Keratinocyte (primary cell): ENCODE measurements at regions not wholly inside any gene's neighbourhood (a gene's known extent, or its start where the extent isn't known, plus 50 kb on each side); places are given as distances from the start of the nearest gene placed in this dataset.

Source experiments
- DNase-seq: peaks from one replicate; pipeline ENCODE4 v3.0.0-alpha.2; 2011; ENCODE audit warnings: low read depth, missing footprints, low spot score
- FAIRE-seq: peaks from 2 replicates; lab custom pipeline; 2011; peaks lifted over from hg19 to GRCh38; lab: Jason Lieb, UNC
- H2AFZ ChIP-seq: 2 replicates; pipeline ENCODE4 v1.6.0; 2012; ENCODE audit warnings: low read length, control low read depth, inconsistent platforms; ENCODE audit not compliant: control insufficient read depth
- H3K27ac ChIP-seq: 2 replicates; pipeline ENCODE4 v1.5.1; 2011; ENCODE audit warnings: low read length; ENCODE audit not compliant: control insufficient read depth, insufficient read depth
- H3K27me3 ChIP-seq: 3 replicates; pipeline ENCODE4 v1.6.0; 2011; ENCODE audit warnings: low read length; ENCODE audit not compliant: control insufficient read depth, insufficient read depth; ENCODE audit errors: extremely low read depth
- H3K36me3 ChIP-seq, 2 experiments: 2 replicates in 1 of 2; 3 replicates in 1 of 2; pipeline ENCODE4 v1.5.1; 2011; ENCODE audit warnings: low read length in 2 of 2, mild to moderate bottlenecking in 1 of 2; ENCODE audit not compliant: control insufficient read depth in 2 of 2, insufficient read depth in 2 of 2; ENCODE audit errors: extremely low read depth in 1 of 2
- H3K4me1 ChIP-seq: 3 replicates; pipeline ENCODE4 v1.5.1; 2011; ENCODE audit warnings: low read length; ENCODE audit not compliant: control insufficient read depth, insufficient read depth; ENCODE audit errors: extremely low read depth
- H3K4me2 ChIP-seq: 3 replicates; pipeline ENCODE4 v1.6.0; 2011; ENCODE audit warnings: low read depth, low read length; ENCODE audit not compliant: control insufficient read depth, insufficient read depth; ENCODE audit errors: extremely low read depth
- H3K4me3 ChIP-seq, 3 experiments: fragments of 200-600 bp in 1 of 3; sonication (generic) in 1 of 3; 2 replicates in 2 of 3; 3 replicates in 1 of 3; pipeline ENCODE4 v1.5.1; 2011 to 2016; ENCODE audit warnings: low read length in 3 of 3, mild to moderate bottlenecking in 3 of 3, control low read depth in 2 of 3, inconsistent platforms in 1 of 3, low read depth in 1 of 3, mixed read lengths in 1 of 3, mixed run types in 1 of 3, moderate library complexity in 1 of 3; ENCODE audit not compliant: control insufficient read depth in 2 of 3, insufficient read depth in 2 of 3; ENCODE audit errors: extremely low read depth in 1 of 3
- H3K79me2 ChIP-seq: 2 replicates; pipeline ENCODE4 v1.6.0; 2012; ENCODE audit warnings: low read length; ENCODE audit not compliant: control insufficient read depth, insufficient read depth
- H3K9ac ChIP-seq: 3 replicates; pipeline ENCODE4 v1.6.0; 2011; ENCODE audit warnings: low read length; ENCODE audit not compliant: control insufficient read depth, insufficient read depth; ENCODE audit errors: extremely low read depth
- H3K9me1 ChIP-seq: 3 replicates; pipeline ENCODE4 v1.6.0; 2011; ENCODE audit warnings: low read length; ENCODE audit not compliant: control insufficient read depth, insufficient read depth; ENCODE audit errors: extremely low read depth
- H3K9me3 ChIP-seq: 2 replicates; pipeline ENCODE4 v1.5.1; 2012; ENCODE audit warnings: low read depth, low read length; ENCODE audit not compliant: control insufficient read depth
- H4K20me1 ChIP-seq: 3 replicates; pipeline ENCODE4 v1.6.0; 2011; ENCODE audit warnings: low read length; ENCODE audit not compliant: control insufficient read depth, insufficient read depth; ENCODE audit errors: extremely low read depth
- CTCF ChIP-seq, 3 experiments: IDR thresholded peaks in 1 of 3; conservative IDR thresholded peaks in 1 of 3; optimal IDR thresholded peaks in 1 of 3; 2 replicates in 2 of 3; 3 replicates in 1 of 3; pipeline versions ENCODE3 to v1.5.1; 2011; ENCODE audit warnings: low read length in 3 of 3, mild to moderate bottlenecking in 3 of 3, moderate library complexity in 2 of 3, control low read depth in 1 of 3, inconsistent platforms in 1 of 3; ENCODE audit not compliant: insufficient read depth in 2 of 3; ENCODE audit errors: extremely low read depth in 1 of 3
- EZH2 ChIP-seq: IDR thresholded peaks from one replicate; pipeline ENCODE4 v1.6.1; 2012; ENCODE audit warnings: inconsistent platforms, mild to moderate bottlenecking, low read length, moderate library complexity
- dilution Hi-C: fragments of 300-500 bp; cut with MboI; formaldehyde crosslinking; loops from one replicate; pipeline ENCODE4 v1.7.0; 2020; ENCODE audit warnings: low sequenced_read_pairs; ENCODE audit not compliant: extremely low pct_ligation_motif_present

- no peak overlapping the region for H3K27ac ChIP-seq
- no peaks in the 10 kb centered on the region for H4K20me1 ChIP-seq
- H3K4me3 ChIP-seq: no peak overlapping the region
- no peak overlapping the region for H3K4me2 ChIP-seq
- H3K36me3 ChIP-seq: peaks cover 7 to 19% of the 10 kb centered on the region in 2 experiments
- dilution Hi-C loops: no loop called here
- H3K9me1 ChIP-seq: peaks cover 2% of the 10 kb centered on the region
- peaks cover 6% of the 10 kb centered on the region for H3K4me1 ChIP-seq
- H2AFZ ChIP-seq: no peak overlapping the region
- no peaks in the 10 kb centered on the region for H3K9me3 ChIP-seq
- H3K79me2 ChIP-seq: no peaks in the 10 kb centered on the region
- no peaks in the 10 kb centered on the region for H3K27me3 ChIP-seq
- H3K9ac ChIP-seq: no peak overlapping the region
- DNase-seq (no peak), FAIRE-seq (no peak)
- TF ChIP-seq CTCF (optimal IDR thresholded peaks at IDR 0.05 in 1 of 3, IDR thresholded peaks at IDR 0.05 in 1 of 3, conservative IDR thresholded peaks at IDR 0.05 in 1 of 3; ENCODE audit: extremely low read depth in 1 of 3, insufficient read depth in 2 of 3, low read length in 3 of 3): peak in 1 of 3 experiments; percentile 26
- no peak for TF ChIP-seq EZH2
These were observed 77.3 kb downstream of the DNAAF9 start for GRCh38 chr20:3330046-3330741.

GRCh38 chr20:3328501-3328900 is 79.0 kb downstream of the DNAAF9 start:
- no peak overlapping the region for H3K4me3 ChIP-seq
- H3K79me2 ChIP-seq: no peaks in the 10 kb centered on the region
- no peak overlapping the region for H3K4me2 ChIP-seq
- FAIRE-seq: no peak
- no peaks in the 10 kb centered on the region for H3K27me3 ChIP-seq
- no peak for TF ChIP-seq CTCF (optimal IDR thresholded peaks at IDR 0.05 in 1 of 3, IDR thresholded peaks at IDR 0.05 in 1 of 3, conservative IDR thresholded peaks at IDR 0.05 in 1 of 3; ENCODE audit: extremely low read depth in 1 of 3, insufficient read depth in 2 of 3, low read length in 3 of 3)
- TF ChIP-seq EZH2: no peak
- no peak overlapping the region for H3K27ac ChIP-seq
- H2AFZ ChIP-seq: no peak overlapping the region
- peaks cover 16 to 26% of the 10 kb centered on the region in 2 experiments for H3K36me3 ChIP-seq
- H4K20me1 ChIP-seq: no peaks in the 10 kb centered on the region
- no peak for DNase-seq
- dilution Hi-C loops: no loop called here
- H3K9ac ChIP-seq: no peak overlapping the region
- H3K4me1 ChIP-seq: peaks cover 9% of the 10 kb centered on the region
- H3K9me3 ChIP-seq: no peaks in the 10 kb centered on the region
- no peaks in the 10 kb centered on the region for H3K9me1 ChIP-seq
